ENCODE measurements at regions not wholly inside any gene's neighbourhood (a gene's known extent, or its start where the extent isn't known, plus 50 kb on each side); places are given as distances from the start of the nearest gene placed in this dataset.

DNA sequence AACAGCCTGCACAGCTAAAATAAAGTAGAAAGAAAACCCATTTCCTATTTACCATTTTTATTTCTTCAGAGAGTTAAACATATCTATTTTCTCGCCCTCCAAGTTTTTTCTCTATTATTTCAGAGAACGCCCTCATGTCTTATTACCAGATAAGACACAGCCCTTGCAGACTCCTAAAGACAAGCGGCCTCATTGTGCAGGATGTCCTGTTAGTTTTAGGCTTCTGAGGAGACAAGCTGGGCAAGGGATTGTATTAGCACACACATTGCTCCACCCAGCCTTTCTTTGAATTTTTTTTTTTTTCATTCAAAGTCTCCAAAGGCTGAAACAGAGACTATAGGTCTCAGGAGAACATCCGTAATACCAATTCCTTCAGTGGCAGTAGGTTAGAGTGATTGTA, 101.8 kb upstream of the UBL3 start:
- TF ChIP-seq EZH2phosphoT487 (IDR thresholded peaks at IDR 0.05; ENCODE audit: insufficient read depth, low read depth) (no peak), EZH2 (IDR thresholded peaks at IDR 0.05; ENCODE audit: insufficient read depth, poor library complexity, severe bottlenecking) (no peak)
